Femur (tissue), 1 donor: ENCODE measurements at regions not wholly inside any gene's neighbourhood (a gene's known extent, or its start where the extent isn't known, plus 50 kb on each side); places are given as distances from the start of the nearest gene placed in this dataset.

Source experiments
- DNase-seq: peaks from one replicate; pipeline ENCODE4 v3.0.0-alpha.2; 2017

DNA sequence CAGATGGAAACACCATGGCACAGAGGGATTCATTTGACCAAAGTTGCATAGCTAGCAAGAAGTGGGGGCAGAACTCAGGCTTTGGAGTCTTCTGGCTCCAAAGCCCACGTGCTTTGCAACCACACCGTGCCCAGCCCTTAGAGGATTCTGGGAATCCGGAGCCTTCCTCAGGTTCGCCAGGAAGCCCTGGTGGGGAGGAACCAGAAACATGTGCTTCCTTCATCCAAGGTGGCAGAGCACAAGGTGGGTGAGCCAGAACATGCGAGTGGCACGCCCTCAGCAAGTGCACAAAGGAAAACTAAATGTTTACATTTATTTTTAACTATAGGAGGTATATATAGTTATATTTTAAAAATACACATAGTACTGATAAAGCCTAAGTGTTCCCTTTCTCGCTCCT is 151.9 kb upstream of the NECTIN1 start:
- no peak for DNase-seq

DNA sequence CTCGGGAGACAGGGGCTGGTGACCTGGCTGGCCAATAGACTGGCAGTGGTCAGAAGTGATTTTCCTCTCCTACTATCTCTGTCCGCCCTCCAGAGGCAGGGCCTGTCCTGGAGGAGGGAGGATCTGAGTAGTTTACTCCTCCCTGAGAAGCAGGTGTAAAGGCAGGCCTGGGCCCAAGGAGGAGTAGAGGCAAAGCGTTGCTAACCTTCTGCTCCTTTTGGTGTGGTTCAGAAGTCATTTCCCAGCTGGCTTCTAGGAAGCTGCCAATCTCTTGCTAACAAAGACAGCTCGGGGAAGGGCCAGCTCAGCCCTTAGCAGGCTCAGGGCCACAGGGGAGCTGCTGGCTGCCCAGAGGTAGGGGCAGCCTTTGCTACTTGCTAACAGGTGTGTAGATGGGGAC is 151.1 kb upstream of the NECTIN1 start:
- no peak for DNase-seq

DNA sequence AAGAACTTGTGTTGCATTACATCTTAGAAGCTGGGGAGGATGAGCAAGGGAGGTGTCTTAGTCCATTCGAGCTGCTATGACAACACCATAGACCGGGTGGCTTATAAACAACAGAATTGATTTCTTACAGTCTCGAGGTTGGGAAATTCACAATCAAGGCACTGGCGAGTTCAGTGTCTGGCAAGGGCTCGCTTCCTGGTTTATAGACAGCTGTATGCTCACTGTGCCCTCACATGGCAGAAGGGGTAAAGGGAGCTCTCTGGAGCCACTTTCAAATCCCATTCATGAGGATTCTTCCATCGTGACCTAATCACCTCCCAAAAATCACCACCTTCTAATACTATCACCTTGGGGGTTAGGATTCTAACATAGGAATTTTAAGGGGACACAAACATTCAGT is 150.0 kb upstream of the NECTIN1 start:
- no peak for DNase-seq

DNA sequence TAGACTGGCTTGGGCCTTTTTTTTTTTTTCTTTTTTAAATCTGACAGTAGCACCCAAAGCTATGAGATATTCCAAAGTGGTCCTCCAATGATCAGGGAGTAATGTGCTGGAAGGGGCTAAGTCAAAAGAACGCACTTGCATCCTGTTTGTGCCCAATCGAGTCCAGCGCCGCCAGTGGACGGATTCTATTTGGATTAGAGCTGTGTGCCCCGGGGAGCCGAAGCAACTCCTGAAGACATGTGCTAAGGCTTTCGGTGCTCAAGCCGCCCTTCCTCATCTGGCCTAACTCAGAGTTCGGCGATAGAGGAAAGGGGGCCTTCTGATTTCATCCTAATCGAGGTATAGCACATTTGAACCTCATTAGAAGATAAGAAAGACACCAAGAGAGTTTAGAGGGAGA is 147.8 kb upstream of the NECTIN1 start:
- DNase-seq = no peak

DNA sequence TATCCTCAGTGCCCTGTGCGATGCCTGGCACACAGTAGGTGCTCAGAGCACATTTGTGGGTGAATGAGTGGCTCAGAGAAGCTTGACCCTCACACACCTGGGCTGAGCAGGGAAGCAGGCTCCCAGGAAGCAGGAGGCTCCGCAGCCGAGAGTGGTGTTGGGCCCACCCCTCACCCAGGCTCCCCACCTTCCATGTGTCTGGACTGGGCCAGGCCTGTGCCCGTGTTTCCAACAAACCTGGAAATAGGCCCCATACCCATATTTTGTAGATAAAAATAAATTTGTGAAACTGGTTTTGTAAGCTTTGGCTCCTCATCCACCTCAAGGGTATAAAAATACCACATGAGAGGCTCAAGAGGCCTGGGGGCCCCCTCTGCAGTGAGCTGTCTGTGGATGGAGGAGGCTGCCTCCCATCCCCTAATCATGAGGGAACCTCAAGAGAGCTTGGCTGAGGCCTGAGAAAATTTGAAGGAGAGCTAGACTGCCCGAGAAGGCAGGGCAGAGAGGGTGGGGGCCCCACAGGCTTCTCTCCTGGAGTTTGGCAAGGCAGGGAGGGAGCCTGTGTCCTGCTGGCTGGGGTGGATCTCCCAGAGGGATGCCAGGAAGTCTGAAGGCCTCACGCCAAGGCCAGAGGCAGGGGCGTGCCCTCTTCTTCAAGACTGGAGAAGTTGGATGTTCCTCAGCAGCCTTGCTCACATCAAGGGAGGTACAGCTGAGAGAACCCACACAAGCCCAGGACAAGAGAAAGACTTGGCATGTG is 147.0 kb upstream of the NECTIN1 start:
- DNase-seq = no peak

DNA sequence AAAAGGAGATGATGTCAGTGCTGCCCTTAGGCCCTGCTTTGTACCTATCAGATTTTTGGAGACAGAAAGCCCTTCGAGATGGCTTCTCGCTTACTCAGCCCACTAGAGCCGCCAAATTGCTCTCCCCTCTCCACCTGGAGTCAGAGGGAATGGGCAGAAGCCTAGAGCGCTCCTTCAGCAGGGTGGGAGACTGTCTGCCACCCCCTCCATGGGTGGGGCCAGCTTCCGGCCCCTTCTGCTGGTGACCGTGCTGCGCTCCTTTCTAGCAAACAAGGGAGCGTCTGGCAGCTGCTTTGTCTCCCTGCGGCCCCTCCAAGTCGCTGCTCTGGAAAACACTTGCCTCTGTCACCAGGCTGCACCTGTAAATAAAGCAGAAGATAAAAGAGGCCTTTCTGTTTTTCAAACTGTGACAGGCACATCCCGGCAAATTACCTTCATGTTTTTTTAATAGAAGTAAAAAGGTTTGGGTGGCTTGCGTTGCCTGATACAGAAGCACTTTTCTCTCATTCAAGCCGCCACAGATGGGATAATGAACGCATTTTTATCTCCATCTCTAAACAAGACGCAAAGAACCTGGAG is 145.7 kb upstream of the NECTIN1 start:
- DNase-seq = no peak

DNA sequence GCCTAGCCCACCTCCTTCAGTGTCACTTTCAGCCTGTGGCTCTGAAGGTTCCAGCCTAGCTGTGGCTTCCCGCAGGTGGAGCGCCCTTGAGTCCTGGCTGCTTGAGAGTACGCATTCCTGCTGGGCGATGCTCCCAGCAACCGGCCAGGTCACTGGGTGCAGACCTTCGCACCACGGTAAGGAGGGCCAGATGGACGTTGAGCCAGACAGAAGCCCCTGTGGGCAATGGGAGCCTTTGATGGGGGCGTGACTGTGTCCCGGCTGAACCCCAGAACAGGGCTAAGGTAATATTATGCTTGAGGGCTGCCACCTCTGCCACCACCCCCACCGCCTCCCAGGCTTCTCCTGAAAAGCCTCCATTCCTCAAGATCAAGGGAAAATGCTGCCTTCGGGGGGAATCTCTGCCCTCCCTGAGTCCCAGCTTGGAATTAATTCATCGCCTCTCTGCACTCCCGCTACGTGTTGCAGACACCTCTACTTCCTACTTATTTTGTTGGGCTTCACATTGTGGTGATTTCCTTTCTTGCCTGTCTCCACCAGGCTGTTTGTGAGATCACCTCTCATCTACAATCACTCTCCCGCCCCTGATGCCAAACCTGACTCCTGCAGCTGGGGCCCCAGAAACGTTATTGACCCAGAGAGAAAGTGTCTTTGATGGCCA is 144.9 kb upstream of the NECTIN1 start:
- DNase-seq = no peak

DNA sequence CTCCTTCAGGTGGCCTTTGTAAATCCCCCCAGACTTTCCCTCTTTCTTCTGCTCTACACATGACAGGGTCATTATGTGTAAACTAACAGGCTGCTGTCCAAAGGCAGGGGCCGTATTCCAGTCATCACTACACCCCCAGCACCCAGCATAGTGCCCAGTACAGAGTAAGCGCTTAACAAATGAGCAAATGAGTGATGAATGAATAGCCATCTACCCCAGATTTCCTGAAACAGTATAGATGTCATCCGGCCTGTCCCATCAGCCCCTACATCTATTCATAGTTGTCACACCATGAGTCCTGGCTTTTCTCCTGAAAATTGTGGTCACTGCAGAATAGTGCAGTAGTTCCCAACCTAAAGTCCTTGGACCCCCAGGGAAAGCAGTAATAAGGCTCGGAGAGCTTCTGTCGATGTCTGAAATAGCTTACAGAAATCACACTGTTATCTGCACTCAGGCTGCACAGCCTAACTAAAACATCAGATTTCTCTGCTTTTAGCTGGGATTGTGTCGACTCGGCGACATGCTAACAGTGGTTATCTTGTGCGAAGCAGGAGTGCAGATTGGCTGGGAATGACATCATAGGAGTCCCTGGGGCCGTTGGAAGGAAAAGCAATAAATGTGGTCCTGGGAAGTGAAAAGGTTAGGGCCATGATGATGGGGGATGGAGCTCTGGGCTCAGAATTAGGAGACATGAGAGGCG is 143.8 kb upstream of the NECTIN1 start:
- no peak for DNase-seq

DNA sequence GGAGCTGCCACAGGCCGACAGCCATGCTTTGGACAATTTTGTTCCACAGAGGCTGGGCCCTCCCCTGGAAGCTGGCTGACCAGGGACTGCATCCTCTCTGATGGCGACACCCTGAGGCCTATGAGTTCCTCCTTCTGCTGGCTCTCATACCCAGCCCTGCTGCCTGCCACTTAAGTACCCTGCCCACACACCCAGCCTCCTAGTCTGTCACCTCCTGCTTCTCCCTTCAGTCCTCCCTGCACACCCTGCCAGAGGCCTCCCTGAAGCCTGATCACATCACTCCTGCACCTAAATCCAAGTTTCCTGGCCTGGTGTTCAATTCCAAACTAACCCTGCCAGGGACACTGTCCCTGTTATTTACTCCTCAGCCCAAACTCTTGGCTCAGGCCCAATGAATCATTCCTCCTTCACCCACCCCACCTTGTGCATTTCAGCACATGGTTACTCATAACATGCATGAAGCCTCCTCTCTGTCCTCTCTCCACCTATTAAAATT is 136.7 kb upstream of the NECTIN1 start:
- no peak for DNase-seq

DNA sequence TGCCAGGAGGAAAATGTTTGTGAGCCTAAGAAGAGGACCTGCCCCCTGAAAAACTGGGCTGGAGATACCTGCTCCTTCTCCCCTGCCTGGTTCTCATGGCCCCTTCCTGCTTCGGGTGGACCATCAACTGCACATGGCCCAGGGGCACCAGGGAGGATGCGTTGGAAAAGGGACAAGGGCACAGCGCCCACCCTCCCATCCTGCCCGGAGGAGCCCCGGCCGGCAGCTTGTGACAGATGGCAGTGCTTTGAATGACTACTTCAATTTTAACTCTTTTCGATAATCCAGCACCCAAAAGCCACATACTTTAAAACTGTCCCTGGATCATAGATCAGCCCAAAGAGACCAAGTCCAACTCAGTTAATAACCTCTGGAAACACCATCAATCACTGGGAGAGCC is 135.8 kb upstream of the NECTIN1 start:
- no peak for DNase-seq

DNA sequence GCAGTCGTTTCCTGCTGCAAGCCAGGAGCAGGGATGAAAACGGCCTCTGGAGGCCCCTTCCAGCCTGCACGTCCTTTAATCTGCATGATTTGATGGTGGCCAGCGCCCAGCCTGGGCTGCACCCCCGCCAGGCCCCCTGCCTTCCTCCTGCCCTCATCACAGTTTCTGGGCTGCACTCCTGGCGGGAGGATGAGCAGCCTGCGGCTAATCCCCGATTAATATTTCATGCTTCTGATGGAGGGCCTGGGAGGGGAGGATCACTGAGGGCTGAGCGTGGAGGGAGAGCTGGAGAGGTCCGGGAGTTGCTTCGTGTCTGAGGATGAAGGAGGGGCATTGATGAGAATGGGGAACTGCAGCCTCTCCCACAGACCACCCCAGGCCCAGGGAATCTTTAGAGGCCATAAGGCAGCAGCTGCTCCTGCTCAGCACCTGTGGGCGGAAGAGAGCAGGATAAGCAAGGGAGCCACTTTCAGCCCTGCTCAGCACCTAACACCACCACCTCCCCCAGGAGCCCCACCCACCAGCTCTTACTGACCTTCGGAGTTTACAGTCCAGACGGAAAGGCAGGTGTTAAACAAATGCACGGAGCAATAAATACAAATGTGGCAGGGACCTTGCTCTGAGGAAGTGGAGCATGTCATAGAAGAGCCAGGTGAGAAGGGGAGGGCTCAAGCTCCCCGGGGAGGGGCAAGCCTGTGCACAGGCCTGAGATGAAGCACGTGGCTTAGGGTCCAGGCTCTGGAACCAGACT is 135.0 kb upstream of the NECTIN1 start:
- no peak for DNase-seq

DNA sequence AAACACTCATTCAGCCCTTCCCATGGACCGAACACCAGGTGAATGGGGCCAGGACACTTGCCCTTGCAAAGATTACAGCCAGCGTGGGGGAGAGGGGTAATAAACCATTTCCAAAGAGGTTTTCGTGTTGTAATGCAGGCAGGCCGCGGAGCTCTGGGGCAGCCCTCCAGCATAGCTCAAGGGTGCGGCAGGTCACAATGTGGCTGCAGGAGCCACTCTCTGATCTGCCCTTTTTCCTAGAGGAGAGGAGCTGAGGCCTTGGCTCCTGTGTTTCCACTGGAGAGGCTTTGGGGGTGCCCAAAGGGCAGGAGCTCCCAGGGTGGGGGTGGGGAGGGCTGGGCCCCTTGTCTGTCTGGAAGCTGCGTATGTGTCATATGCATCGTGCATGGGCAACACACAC is 134.2 kb upstream of the NECTIN1 start:
- DNase-seq = no peak

DNA sequence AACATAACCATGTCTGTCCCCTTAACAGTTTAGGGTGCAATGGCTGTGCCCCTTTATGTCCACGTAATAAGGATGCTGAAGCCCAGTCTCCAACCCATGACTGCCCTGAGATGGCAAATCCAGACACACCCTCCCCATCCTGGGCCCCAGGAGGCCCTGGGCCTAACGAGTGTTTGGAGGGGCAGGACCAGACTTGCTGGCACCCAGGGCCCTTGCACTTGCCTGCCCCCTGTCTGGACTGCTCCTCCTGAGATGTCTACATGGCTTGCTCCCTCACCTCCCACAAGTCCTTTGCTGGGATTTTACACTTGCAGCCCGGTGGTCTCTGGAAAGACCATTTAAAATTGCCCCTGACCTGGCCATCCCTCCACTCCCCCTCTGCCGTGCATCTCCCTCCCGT is 132.2 kb upstream of the NECTIN1 start:
- no peak for DNase-seq

DNA sequence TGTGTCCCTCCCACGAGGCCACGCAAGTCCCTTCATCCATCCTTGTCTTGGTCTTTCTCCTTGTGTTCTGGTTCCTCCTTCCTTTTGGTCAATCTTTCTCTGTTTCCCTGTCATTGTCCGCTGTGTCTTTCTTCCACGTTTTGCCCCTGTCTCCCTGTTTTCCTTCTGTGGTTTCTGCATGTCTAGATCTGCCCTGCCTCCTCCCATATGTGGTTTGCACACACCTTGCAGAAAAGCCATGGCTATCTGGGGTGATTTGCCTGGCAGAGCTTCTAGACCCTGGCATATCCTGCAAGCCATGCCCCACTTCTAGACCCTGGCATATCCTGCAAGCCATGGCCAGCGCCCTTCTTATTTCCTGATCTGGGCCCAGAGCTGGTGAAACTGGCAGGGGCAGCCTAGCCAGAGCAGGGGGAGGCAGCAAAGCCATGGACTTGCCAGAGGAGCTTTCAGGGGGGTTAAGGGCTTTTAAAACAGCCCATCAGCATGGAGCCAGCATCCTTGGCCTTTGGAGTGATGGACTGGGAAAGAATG is 131.6 kb upstream of the NECTIN1 start:
- DNase-seq = no peak

DNA sequence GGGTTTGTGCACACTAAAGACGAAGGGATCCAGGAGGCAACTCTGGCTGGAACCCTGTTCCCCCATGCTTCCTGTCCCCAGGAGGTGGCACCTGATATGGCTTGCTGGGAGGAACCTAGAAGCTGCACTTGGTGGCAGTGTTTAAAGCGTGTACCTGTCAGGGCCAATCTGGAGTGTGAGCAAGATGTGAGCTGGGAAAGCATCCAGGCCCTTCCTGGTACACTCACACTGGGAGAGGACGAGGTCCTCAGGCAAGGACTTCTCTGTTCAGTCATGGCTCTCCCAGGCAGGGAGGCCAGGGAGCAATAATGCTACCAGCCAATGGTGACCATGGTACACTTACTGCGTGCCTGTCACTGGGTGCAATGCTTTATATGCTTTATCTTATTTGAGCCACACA is 130.7 kb upstream of the NECTIN1 start:
- no peak for DNase-seq

DNA sequence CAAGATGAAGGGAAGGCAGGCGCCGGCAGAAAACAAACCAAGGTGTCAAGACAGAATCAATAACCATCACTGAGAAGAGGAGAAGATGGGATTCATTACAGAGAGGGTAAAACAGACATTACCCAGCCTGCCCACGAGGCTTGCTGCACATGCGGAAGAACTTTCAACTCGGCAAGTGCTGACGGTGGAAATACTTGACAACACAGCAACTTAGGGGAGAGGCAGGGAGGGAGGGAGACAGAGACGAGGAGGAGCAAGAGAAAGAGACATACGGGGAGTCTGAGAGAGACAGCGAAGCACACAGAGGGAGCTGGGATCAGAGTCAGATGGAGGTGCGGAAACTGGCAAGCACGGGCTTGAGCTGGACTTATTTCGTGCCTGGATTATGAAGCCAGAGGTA is 129.3 kb upstream of the NECTIN1 start:
- DNase-seq = no peak

DNA sequence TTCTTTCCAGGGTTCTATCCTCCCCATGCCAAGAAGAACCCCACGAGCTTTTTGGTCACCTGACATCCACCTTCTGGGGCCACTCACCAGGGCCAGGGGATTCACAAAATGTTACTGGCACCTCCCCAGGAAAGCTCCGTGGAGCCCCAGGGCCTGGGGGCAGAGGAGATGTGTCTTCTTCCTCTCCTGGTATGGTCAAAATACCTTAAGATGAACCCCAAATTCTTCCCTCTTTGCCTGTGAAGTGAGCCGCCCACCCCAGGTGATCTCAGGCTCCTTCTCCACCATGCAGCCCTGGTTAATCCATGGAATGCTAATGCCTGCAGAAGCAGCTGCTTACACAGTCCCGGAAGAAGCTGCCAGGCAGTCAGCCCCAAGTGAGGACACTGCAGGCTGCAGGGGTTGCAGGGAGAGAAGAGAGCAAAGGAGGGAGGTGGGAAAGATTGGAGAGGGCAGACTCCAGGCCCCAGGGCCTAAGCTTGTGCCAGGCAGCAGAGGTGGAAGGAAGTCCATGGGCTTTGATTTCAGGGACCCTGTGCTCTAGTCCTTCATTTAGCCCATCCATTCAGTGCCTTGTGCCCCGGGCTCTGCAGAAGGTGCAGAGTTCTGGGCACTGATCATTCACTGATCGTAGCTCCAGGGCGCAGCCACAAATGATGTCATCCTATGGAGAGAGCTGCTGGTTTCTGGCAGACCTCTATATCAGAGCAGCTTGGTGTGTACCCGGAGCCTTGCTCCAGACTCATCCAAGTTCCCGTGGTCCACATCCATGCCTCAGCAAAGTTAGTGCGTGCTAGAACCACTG is 127.9 kb upstream of the NECTIN1 start:
- DNase-seq = no peak

DNA sequence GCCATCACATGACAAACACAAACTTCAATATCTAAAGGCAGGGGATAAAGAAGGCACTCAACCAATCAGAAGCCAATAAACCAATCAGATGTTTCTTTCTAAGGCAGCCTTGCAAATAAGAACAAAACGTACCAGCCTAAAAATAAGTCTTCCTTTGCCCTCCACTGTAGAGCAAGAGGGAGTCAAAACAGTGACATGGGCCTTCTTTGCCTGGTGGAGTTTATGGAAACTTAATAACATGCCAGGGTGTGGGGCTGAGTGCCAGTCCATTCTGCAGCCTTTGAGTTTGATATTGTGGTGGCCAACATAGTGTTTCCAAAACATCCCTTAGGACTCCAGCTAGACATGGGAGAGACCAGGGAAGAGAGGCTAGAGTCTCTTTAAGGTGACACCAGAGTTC is 126.1 kb upstream of the NECTIN1 start:
- DNase-seq = no peak

DNA sequence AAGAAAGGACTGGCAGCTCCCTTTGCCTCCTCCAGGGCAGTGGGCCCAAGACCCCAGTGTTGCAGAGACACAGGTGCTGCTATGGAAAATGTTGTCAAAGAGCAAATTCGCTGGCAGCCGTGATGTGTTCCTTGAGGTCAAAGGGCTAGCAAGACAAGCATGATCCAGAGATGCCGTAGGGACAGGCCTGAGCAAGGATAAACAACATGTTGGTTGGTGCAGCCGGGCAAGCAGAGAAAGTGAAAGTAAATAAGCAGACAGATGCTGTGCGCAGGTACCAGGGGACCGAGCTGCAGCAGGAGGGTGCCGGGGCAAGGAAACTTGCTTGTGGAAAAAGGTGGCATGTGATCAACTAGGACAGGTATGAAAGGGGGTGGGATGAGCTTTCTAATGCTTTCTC is 125.5 kb upstream of the NECTIN1 start:
- DNase-seq = no peak

DNA sequence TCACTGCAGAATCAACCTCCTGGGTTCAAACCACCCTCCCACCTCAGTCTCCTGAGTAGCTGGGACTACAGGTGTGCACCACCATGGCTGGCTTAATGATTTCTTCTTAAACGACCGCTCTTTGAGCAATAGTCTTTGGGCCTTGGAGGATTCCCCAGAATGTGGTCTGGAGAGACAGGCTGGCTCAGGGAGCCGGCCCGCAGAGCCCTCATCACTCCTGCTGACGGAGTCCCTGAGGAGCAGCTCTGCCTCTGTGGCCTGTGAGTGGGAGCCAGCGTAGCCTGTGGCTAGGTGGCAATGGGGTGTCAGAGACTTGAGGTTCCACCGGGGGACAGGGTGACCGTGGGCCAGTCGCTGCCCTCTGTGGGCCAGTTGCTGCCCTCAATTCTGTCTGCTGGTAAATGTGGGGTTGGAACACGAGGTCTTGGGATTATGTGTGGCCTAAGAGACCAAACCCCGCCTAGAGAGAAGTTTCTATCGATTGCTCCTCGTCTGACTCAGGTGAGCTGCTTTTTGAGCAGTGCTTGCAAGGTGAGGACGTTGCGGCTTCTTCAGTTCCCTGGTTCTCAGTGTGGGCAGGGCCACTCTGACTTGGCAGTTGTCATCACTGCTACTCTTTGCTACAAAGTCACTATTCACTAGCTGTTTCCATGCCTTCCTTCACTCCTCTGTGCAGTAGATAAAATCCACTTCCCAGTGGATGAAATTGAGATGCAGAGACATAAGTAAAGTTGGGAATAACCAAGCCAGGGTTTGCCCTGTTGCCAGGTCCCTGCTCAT is 124.8 kb upstream of the NECTIN1 start:
- no peak for DNase-seq

DNA sequence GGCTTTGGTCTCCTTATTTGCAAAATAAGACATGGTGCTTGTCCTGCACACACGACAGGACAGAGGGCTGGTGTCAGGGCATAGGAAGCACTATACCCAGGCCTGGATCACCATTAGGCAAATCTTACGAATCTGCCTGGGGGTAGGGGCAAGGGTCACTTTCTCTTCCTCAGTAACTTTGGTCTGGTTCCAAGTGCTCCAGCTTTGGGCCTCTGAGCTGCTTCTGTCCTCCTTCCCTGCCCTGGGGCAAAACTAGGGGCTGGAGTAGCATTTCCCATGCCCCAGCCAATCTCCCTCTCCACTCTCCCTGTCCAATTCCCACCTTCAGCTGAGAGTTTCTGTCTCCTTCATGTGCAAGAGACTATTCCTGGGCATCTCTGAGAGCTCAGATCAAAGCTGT is 123.7 kb upstream of the NECTIN1 start:
- no peak for DNase-seq
